IPS-18c (cell line): ENCODE measurements at regions not wholly inside any gene's neighbourhood (a gene's known extent, or its start where the extent isn't known, plus 50 kb on each side); places are given as distances from the start of the nearest gene placed in this dataset.
"Not testable (repeated sequence)": the region's sequence is repeated elsewhere in the genome, so short reads cannot be mapped to it uniquely, and the experiment has no call there.

Experiments
- H3K4me3 ChIP-seq: 2 replicates; pipeline ENCODE4 v1.7.0; 2013; ENCODE audit warnings: low read depth, mild to moderate bottlenecking, low read length, moderate library complexity; ENCODE audit not compliant: insufficient read depth
- H3K9me3 ChIP-seq: one replicate; pipeline ENCODE4 v1.6.1; 2013; ENCODE audit warnings: mild to moderate bottlenecking, low read length, moderate library complexity; ENCODE audit not compliant: control insufficient read depth, insufficient read depth

DNA sequence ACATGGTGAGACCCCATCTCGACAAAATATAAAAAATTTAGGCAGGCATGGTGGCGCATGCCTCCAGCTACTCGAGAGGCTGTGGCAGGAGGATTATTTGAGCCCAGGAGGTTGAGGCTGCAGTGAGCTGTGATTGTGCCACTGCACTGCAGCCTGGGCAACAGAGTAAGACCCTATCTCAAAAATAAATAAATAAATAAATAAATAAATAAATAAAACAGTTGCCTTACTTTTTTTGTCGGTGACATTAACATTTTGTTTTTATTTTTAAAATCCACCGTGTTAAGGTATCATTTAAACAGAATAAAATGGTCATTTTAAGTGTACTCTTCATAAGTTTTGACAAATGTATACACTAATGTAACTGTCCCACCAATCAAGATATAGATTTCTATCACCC lies 57.0 kb downstream of the RASL11A start:
- H3K9me3 ChIP-seq = no peaks in the 10 kb centered on the region
- H3K4me3 ChIP-seq = no peak overlapping the region

DNA sequence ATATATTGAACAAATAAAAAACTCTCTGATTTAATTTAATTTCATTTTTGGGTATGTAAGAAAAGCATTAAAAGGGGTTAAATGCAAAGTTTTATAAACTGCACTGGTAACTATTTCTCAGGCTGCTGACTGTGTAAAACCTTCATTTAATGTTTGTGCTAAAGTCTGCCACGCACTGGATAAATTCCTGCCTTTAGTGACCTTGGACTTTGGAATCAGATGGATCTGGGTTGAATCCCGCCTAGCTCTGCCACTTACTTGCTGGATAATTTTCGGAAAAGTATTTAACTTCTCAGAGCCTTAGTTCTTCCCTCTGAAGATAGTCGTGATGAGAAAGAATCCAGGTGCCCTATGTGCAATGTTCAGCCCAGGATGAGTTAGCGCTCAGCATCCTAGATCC lies 58.6 kb downstream of the RASL11A start:
- Histone ChIP-seq H3K4me3 (no peak overlapping the region), H3K9me3 (no peaks in the 10 kb centered on the region)

DNA sequence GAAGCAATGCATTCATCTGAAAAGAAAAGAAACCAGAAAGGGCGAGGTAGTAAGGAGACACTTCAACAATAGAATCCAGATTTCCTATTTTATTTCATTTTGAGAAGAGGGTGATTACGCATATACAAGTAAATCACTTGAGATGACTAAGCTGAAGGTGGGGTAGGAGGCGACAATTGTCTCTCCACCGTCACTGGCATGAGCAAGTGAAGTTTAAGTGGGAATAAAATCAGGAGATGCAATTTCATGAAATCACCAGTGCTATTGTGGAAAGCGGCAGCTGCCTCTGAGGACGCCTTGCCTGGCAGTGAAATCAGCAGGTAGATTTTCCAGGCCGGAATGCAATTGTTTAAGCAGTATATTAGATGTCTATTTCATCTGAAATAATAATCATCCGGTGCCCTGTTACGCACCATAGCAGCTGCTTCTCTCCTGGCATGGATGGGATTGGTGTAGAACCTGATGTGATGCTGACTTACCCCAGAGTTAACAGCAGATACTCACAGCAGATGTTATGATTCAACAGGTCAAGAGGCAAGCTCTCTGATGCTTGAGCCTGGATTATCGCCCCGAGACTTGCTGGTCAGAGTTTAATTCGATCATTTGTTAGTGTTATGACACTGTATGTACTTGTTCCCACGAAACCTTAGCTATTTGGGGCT lies 64.3 kb downstream of the RASL11A start:
- Histone ChIP-seq H3K4me3 (no peak overlapping the region), H3K9me3 (no peaks in the 10 kb centered on the region)

DNA sequence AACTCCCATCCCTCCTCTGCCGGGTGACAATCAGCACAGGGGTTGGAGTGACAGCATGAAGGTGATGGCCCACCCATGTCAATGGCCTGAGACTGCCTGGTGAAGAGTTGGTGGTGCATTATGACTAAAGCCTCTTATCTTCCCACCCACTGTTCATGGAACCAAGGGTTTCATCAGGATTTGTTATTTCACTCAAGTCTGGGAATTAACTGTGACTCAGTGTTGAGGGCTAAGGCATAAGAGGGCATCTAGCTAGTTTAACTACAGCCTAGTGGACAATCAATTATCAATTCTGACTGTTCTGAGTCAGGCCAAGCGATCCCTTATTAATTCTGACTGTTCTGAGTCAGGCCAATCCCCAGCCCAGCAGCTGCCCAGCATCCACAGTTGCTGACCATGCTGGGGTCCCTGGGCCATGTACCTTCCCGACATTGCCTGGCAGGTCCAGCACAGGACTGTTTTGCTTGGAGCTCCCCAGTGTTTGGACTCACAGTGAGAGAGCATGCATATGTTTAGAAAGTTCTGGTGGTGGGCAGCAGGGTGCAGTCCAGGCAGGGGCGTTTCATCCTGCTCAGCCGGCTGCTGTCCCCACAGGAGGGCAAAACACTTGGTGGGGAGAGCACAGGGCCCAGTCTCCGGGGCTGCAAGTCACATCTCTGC lies 65.5 kb downstream of the RASL11A start:
- H3K4me3 ChIP-seq = no peak overlapping the region; the same call in 1 of the 2 replicates
- no peaks in the 10 kb centered on the region for H3K9me3 ChIP-seq

DNA sequence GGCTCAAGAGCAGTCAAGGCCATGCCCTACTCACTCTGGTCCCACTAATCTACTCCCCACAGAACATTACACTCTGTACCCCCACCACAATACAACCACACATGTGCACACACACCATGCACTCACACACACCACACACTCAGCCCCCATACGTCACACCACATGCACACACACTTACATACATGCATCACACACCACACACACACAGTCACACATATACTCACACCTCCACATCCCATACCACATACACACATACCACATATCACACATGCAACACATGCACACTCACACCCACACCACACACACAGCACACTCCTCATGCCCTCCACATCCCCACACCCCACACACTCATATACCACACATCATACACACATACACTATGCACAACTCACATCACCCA lies 67.6 kb downstream of the RASL11A start:
- no peak overlapping the region for H3K4me3 ChIP-seq
- no peaks in the 10 kb centered on the region for H3K9me3 ChIP-seq

DNA sequence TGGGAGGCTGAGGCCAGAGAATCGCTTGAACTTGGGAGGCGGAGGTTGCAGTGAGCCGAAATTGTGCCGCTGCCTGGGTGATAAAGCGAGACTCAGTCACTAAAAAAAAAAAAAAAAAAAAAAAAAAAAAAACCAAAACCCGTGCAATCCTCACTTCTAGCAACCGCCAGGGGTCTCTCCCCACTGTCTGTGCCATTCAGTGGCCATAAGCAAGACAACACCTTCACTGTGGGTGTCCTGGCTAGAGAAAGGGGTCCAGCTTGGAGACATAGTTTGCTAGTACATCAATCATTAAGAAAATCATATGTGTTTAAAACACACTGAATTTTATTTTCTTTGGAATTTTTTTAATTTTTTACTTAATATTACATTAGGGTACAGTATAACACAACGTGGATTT lies 68.2 kb downstream of the RASL11A start:
- Histone ChIP-seq H3K9me3 (no peaks in the 10 kb centered on the region), H3K4me3 (no peak overlapping the region)

DNA sequence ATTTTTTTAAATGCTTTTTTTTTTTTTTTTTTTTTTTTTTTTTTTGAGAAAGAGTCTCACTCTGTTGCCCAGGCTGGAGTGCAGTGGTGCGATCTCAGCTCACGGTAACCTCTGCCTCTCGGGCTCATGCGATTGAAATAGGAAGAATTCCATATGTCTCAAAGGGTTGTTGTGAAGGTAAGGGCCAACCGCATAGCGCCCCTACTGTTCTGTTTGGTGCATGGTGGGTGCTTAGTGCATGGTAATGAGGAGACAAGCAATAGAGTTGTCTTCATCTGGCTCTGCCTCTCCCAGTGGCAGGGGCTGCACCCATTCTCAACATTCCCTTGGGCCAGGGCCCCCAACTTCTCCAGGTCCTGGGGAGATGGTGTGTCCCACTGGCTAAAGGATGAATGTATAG lies 68.7 kb downstream of the RASL11A start:
- no peaks in the 10 kb centered on the region for H3K9me3 ChIP-seq
- H3K4me3 ChIP-seq = no peak overlapping the region

DNA sequence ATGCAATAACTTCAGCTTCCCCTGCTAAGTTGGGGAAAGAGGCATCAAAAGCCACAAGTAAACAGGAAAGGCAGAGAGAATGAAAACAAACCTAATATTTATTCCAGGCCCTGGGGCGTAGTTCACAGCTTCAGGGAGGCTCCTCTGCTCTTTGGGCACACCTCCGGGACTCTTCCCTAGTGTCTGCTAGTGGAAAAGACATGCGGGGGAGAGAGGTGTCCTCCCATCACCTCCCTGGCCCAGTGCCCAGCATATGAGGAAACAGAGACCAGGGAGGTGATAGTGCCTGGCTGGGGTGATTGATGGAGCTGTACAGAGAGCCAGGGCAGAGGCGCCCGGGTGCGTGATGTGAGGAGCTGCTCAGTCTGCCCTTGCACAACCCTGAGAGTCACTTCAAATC lies 71.0 kb downstream of the RASL11A start:
- H3K9me3 ChIP-seq = no peaks in the 10 kb centered on the region
- no peak overlapping the region for H3K4me3 ChIP-seq

DNA sequence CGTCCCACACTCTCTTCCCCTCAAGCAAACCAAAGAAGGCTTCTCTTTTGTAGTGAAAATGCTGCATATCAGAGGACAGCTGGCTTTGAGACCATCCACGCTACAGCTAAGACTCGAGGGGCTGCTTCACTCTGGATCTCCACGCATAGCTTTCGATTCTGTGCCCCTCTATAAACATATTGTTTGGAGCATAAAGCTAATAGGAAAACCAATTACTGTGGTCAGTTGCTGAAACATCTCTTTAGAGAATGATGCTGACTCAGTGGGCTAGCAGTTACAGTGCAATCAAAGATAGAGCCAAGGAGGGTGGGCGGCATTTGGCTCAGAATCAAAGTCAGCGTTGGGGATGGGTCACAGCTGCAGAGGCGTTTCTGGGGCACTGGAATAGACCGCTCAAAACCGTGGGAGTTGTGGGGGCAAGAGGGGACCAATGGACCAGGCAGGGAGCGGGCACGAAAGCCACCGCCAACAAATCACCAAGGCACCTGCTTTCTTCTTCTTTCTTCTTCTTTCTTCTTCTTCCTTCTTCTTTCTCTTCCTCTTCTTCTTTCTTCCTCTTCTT lies 76.7 kb downstream of the RASL11A start:
- H3K9me3 ChIP-seq = peaks cover 2% of the 10 kb centered on the region
- no peak overlapping the region for H3K4me3 ChIP-seq

DNA sequence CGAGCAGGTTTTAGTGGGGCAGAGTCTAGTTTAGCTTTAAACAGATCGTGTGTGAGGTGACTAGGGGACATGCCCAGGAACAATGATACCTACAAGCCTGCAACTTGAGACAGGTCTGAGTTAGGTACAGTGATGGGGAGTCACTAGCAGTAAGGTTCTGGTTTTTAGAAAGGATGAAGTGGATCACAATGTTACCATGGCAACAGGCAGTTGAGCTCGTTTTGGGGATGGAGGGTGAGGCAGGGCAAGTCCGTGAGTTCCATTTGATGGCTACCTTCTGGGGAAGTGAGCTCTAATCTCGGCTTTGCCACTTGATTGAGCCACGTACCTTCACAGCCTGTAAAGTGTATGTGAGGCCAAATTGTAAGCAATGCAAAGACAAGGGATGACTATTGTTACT lies 76.0 kb upstream of the GTF3A start:
- H3K4me3 ChIP-seq = no peak overlapping the region
- peaks cover 2% of the 10 kb centered on the region for H3K9me3 ChIP-seq

DNA sequence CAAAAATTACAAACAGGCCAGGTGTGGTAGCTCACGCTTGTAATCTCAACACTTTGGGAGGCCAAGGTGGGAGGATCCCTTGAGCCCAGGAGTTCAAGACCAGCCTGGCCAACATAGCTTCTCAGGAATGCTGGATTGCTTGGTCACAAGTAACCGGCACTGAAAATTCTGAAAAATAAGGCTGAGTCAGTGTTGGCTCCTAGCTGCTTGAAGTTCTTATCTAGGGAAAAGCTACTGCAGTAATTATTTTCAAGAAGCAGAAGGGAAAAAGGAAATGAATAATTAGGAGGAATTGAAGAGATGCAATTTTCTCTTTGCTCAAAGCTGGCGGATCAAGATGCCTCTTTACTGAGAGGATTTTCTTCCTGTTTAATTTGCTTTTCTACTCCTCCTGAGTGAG lies 75.0 kb upstream of the GTF3A start:
- Histone ChIP-seq H3K9me3 (peaks cover 2% of the 10 kb centered on the region), H3K4me3 (no peak overlapping the region)

DNA sequence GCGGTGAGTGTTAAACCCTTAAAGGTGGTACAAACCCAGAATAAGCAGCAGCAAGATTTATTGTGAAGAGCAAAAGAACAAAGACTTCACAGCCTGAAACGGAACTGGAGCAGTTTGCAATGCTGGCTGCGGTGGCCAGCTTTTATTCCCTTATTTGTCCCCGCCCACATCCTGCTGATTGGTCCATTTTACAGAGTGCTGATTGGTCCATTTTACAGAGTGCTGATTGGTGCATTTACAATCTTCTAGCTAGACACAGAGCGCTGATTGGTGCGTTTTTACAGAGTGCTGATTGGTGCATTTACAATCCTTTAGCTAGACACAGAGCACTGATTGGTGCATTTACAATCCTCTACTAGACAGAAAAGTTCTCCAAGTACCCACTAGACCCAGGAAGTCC lies 73.6 kb upstream of the GTF3A start:
- H3K4me3 ChIP-seq, H3K9me3 ChIP-seq: not testable (repeated sequence)

DNA sequence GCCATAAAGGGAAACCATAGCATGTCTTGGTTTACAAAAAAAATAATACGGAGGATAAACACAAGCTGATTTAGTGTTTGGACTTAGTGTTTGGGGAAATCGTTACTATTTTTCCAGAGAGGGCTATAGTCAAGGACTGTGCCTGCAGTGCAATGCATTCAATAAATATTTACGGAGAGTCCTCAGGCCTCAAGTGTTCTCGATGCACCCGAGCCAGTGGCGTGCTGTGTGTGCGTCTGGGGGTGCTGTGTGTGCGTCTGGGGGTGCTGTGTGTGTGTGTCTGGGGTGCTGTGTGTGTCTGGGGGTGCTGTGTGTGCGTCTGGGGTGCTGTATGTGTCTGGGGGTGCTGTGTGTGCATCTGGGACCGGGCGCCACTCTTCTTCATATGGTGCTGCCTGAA lies 71.7 kb upstream of the GTF3A start:
- Histone ChIP-seq H3K9me3 (peaks cover 2% of the 10 kb centered on the region), H3K4me3 (no peak overlapping the region)

DNA sequence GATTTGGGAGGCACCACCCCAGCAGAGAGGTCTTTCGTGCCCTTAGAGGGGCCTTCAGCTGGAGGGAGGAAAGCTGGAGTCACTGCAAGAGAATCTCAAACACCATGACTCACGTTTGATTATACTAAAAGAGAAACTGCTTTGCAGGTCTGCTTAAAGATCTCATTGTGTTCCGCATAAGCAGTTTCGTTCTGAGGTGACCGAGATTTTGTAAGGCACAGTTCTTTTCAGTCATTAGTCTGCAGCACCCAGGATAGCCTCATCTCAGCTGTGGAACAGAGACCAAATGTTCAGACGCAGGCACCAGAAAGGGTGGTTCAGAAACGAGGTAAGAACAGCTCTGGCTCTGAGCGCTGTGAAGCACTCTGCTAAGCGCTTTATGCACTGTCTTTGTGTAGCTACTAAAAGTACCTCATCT lies 71.2 kb upstream of the GTF3A start:
- no peak overlapping the region for H3K4me3 ChIP-seq
- peaks cover 2% of the 10 kb centered on the region for H3K9me3 ChIP-seq

DNA sequence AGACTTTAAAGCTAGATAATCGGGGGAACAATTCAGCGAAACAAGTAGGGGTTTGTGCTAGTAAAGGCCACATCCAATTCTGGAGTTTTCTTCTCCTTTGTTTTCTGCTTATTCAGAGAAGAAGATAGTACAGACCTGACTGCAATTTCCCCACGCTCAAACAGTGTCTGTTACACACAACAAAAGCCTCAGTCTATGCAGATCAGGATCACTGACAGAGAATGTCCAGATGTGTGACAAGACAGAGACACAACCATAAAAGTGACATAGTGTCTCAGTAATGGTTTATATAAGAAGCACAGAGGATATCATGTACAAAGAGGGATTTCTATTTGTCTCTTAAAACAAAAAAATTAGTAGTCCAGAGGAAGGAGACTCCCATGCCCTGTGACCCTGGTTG lies 70.7 kb upstream of the GTF3A start:
- Histone ChIP-seq H3K9me3 (no peaks in the 10 kb centered on the region), H3K4me3 (no peak overlapping the region)

DNA sequence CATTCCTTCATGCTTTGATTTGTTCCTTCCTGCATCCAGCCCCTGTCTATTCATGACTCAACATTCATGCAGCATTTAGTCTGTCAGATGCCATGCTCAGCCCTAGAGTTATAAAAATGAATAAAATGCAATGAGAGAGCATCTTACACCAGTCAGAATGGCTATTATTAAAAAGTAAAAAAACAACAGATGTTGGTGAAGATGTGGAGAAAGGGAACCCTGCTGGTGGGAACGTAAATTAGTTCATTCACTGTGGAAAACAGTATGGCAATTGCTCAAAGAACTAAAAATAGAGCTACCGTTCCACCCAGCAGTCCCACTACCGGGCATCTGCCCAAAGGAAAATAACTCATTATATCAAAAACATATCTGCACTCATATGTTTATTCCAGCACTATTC lies 70.0 kb upstream of the GTF3A start:
- Histone ChIP-seq H3K9me3 (no peaks in the 10 kb centered on the region), H3K4me3 (no peak overlapping the region)

DNA sequence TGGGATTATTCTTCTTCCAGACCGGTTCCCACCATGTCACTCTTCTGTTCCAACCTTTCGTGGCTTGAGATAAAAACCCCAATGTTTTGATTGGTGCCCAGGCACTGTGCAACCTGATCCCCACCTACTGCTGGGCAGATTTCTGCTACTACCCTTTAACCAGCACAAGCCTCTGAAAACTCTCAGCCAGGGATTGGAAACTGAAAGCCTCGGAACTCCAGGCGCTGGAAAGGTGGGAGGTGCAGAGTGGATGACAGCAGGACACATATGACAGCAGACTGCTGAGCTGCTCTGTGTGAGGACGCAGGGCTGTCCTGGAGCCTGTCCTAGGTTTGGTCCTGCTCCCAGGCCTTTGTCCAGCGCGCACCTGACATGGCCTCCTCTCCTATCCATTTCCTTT lies 68.5 kb upstream of the GTF3A start:
- H3K4me3 ChIP-seq = no peak overlapping the region
- H3K9me3 ChIP-seq = no peaks in the 10 kb centered on the region

DNA sequence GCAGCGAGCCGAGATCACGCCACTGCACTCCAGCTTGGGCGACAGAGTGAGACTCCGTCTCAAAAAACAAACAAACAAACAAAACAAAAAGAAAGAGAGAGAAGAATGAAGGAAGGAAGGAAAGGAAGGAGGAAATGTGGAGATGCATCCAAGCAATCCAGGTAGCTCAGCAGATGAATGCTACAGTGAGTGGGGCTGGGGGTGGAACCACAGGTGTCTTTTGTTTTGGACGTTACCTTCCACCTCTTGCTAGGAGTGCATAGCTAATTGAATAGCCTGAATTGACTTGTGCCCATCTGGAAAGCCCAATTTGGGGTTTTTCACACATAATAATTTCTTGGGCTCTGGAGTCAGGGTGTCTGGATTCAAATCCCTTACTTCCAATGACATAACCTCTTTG lies 66.0 kb upstream of the GTF3A start:
- no peaks in the 10 kb centered on the region for H3K9me3 ChIP-seq
- no peak overlapping the region for H3K4me3 ChIP-seq
